Uterus (tissue), 2 donors: ENCODE measurements at regions not wholly inside any gene's neighbourhood (a gene's known extent, or its start where the extent isn't known, plus 50 kb on each side); places are given as distances from the start of the nearest gene placed in this dataset.

ENCODE experiments used
- POLR2A ChIP-seq, 2 donors: fragments of 450-650 bp; IDR thresholded peaks; one replicate each; pipeline ENCODE4 v1.6.1; 2016; ENCODE audit warnings: antibody characterized with exemption in 2 of 2, mild to moderate bottlenecking in 1 of 2, moderate library complexity in 1 of 2
- TF ChIP-seq, protein P1 (sequence below), 4 experiments: fragments of 200-600 bp in 2 of 4; fragments of 450-650 bp in 2 of 4; sonication (generic) in 2 of 4; IDR thresholded peaks; one replicate each; pipeline ENCODE4 v1.5.1; 2016 to 2019; ENCODE audit warnings: antibody characterized with exemption in 4 of 4, mild to moderate bottlenecking in 2 of 4, moderate library complexity in 1 of 4

- TF ChIP-seq, protein P1, sequence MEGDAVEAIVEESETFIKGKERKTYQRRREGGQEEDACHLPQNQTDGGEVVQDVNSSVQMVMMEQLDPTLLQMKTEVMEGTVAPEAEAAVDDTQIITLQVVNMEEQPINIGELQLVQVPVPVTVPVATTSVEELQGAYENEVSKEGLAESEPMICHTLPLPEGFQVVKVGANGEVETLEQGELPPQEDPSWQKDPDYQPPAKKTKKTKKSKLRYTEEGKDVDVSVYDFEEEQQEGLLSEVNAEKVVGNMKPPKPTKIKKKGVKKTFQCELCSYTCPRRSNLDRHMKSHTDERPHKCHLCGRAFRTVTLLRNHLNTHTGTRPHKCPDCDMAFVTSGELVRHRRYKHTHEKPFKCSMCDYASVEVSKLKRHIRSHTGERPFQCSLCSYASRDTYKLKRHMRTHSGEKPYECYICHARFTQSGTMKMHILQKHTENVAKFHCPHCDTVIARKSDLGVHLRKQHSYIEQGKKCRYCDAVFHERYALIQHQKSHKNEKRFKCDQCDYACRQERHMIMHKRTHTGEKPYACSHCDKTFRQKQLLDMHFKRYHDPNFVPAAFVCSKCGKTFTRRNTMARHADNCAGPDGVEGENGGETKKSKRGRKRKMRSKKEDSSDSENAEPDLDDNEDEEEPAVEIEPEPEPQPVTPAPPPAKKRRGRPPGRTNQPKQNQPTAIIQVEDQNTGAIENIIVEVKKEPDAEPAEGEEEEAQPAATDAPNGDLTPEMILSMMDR (IDR thresholded peaks at IDR 0.05): no peak
- no peak for TF ChIP-seq POLR2A (IDR thresholded peaks at IDR 0.05)
Observed at GRCh38 chr7:149701495-149702240, 71.7 kb downstream of the ZNF467 start.
